ENCODE measurements at regions not wholly inside any gene's neighbourhood (a gene's known extent, or its start where the extent isn't known, plus 50 kb on each side); places are given as distances from the start of the nearest gene placed in this dataset.

DNA sequence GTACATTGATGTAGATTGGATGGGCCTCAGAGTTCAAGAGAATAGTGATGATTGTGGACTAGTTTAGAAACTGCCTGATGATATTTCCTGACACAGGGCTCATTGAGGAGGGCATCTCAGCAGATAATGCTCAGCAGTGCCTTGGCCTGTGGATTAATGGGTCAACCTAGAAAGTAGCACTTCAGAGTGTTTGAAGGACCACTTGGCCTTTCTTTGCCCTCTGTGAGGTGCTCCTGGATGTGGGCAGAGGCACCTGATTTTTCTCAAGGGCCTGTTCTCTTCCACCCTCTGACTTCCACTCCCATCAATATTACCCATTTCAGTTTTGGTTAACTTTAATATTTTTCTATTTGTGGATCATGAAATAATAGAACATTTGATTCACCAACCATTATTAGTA lies 270.6 kb upstream of the BMP2 start:
- intact Hi-C loops (cut with micrococcal nuclease): no loop called here

DNA sequence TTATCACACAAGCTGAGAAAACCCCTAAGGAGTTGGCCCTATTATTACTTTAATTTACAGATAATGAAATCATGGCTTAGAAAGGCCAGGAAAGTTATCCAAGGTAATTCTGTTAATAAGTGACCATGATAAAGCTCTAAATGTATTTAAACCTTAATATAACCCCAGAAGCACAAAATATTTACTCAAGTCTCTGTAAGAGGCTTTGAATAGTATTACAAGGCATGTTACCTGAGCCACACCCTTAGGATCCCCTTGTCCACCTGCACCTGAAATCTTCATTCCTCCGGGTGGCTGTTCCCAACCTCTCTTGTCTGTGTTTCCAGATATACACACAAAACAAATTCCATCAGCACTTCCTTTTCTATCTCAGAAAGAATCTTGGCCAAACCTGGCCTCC lies 271.6 kb upstream of the BMP2 start:
- intact Hi-C loops (cut with micrococcal nuclease): no loop called here

DNA sequence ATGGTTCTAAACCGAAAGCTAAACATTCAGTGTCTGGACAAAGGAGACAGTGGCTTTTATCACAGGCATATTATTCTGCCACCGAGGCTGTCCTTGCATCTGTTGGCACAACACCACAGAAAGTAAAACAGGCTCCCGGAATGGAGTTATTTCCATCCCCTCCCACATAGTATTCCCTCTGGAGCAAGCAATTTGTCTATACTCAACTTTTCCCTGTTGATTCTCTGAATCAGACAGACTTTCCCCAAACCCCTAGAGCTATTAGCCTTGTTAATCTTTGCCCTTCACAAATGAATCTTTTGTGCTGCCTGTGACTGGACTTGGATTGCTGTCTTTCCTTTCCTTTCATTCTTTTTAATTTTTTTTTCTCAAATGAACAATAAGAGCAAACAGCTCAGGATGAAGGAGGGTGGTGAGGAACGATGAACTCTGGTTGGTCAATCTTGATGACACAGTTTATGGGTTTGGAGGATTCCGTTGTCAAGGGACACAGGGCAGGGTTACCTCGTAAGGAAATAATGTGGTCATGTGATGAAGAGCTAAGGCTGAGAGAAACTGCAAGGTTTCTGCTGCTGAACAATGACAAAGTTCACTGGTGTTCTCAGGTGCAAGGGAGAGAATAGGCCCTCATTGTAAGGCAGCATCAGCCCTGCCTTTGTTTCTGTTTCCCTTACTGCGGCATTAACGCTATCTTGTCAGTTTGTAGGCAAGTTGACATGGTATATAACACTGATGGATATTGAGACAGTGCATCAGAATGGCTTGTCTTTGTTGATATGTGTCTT lies 275.0 kb upstream of the BMP2 start:
- intact Hi-C loops (cut with micrococcal nuclease): no loop called here

DNA sequence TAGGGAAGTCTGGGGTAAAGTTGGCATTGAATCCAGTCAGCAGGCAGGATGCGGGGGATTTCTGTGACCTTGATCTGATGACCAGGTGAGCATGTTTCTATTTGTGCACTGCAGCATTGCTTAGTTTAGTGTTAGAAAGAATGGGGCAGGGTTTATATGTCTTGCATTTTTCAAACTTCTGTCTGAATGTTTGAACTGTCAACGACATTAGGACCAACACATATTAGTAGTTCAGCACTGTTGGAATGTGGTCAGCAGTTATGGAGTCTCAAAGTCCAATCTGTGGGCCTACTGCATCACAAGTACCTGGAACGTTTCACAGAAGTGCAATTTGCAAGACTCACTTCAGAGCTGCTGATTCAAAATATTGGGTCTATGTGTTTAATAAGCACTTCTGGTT lies 276.6 kb upstream of the BMP2 start:
- intact Hi-C loops (cut with micrococcal nuclease): no loop called here

DNA sequence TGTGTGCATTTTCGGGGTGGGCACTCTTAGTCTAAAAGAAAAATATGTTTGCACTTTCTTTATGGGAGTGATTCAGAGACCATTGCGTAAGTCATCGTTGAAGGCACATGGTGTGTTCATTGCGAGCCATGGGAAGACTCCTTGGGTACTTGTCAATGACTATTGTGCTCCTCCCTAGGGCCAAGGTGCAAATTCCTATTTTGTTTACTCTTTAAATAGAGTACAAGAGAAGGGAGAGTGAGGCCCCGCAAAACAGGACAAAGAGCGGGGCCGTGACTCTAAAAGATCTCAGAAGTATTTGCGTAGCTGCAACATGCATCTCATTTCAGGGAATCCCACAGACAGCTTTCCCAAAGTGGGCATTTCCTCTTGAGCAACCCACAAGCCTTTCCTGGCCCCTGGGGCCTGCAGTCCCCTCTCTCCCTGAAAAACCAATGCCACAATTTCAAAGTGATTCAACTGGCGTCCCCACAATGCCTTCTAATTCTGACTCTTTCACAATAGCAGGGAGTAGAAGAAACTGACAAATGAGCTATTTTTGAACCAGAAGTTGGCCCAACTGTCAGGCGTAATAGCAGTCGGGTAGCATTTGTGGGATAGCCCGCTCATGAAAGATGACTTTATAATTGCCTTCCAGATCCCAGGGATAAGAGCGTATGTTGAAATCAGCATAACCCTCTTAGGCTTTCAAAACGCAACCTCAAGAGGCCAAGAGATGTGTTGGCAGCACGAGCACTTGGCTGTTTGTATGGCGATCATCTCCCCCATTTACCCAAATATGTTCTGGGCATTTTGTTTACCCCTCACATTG lies 277.9 kb upstream of the BMP2 start:
- intact Hi-C loops (cut with micrococcal nuclease): no loop called here

DNA sequence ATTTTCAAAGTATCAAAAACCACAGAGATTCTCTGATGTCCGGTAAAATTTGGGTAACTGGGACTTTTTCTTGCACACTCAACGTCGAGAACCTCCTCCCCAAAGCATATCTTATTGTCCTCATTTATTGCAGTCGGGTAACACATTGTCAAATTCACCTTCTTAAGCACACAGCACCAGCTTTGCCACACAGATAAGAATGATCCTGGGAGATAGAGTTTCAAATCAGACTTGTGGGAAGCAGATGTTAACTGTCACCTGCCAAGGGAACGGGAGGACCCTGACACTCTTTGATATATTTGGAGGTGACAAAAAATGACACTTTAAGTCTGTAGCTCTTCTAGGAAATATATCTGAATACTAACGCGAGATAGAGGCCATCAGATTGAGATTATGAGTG lies 282.1 kb upstream of the BMP2 start:
- intact Hi-C loops (cut with micrococcal nuclease): no loop called here

DNA sequence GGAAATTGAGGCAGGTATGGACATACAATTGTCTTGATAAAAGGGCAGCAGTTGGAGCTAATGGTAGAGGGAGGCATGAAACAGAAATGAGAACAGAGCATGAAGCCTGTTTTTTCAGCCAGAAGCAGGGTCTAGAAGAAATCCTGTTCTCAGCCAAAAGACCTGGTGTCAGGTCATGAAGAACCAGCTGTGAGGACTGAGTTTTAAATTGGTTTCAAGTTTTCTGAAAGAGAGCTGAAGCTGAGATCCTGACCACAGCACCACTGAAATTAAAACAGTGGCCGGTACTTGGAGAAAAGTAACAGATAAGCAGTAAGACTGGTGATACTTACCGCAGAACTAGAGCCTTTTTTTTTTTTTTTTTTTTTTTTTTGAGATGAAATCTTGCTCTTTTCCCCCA lies 283.8 kb upstream of the BMP2 start:
- intact Hi-C loops (cut with micrococcal nuclease): no loop called here

DNA sequence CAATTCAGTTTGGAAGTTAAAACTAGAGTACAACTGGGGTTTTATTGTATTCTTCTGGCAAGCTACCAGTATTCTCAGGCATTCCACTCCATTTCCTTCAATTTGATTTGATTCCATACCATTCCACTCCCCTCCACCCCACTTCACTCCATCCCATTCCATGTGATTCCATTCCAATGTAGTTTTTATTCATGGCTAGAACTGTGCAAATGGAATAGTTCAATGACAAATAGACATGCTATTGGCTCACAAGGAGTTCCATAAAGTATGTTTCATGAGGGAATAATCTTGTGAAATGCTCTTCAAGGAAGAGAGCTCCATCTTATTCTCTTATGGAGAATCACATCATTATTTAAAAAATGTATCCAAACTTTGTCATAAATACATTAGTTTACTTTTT lies 285.0 kb upstream of the BMP2 start:
- intact Hi-C loops (cut with micrococcal nuclease): no loop called here

DNA sequence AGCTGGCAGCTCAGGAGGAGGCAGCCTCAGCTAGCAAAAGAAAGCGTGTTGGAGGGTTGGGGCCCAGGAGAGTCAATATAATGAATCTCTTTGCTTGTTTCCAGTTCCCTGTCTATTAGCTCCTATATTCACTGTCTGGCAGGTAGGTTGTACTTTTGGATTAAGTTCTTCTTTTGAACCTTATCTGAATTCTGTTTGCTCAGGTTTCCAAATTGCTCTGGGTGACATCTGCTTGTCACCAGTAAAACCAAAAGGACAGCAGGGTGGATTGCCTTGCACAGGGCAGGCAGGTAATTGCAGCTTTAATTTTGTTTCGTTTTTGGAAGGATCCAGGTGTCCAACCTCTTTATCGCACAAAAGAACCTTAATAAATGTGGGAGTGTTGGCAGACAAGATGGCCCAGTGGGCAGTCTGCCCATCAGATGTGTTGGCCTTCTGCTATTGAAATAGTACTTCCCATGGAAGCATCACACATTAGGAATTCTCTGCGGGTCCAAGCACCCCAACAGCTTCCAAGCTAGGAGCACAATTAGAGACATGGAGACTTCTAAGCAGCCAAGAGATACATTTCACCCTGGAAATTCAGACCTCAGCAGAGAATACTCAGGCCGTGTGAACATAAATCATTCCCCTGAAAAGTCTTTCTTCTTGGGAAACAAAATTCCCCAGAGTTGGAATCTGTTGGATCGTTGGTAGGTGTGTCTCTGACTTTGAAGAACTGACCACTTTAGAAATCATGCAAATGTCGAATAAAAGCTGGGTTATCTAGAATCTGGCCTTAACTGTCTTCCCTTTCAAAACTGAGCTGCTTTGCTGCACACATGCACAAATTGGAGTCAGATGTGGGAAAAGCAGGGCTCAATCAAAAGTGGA lies 286.9 kb upstream of the BMP2 start:
- intact Hi-C loops (cut with micrococcal nuclease): no loop called here

DNA sequence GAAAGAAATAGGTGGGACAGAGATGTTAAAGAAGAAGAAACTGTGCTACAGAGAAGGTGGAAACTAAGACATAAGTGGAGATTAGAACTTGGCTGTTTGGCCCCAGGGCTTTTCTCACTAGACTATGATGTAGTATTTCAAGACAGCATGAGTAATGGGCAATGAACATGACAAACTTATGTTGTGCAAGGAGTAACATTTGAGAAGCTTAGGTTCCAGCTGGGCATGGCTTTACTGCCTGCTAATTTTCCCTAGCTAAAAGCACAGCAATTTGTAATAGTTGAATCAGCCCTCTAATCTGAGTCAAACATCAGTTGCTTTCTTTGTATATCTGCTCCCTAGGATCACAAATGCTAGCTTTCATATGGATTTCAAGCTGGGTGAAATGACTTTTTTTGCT lies 294.3 kb upstream of the BMP2 start:
- intact Hi-C loops (cut with micrococcal nuclease): no loop called here

DNA sequence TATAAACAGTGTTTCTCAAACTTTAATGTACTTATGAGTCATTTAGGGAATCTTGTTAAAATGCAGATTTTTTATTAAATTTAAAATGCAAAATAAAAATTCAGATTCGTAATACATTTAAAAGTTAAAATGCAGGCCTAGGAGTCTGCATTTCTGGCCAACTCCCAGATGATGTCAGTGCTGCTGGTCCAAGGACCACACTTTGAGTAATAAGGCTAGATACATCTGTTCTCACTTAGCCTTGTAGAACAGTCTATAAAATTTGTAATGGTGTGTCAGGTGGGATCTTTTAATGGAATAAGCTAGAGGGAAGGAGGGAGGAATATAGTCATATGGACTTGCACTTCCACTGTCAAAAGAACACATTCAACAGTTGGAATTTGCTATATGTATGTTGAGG lies 295.6 kb upstream of the BMP2 start:
- intact Hi-C loops (cut with micrococcal nuclease): no loop called here

DNA sequence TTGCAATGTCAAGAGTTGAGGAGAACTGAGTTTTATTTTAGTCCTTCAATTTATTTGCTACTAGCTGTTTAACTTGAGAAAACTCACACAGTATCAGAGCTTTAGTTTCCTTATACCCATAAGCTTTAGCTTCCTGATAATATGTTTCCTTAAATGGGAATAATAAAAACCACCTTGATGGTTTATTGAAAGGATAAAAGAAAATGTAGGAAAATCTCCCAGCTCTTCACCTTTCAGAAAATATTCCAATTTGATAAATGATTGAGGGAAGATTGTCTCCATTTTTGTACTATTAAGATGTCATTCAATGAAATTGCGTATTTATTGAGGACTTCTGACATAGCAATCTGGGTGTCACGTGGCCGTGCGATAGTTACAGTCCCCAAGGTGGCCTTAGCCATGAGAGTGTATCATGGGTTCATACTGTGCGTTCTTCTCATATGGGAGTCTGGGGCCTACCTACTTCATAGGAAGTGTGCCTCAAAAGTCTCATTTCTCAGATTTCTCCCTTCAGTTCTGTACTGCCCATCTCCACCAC lies 296.3 kb upstream of the BMP2 start:
- intact Hi-C loops (cut with micrococcal nuclease): no loop called here

DNA sequence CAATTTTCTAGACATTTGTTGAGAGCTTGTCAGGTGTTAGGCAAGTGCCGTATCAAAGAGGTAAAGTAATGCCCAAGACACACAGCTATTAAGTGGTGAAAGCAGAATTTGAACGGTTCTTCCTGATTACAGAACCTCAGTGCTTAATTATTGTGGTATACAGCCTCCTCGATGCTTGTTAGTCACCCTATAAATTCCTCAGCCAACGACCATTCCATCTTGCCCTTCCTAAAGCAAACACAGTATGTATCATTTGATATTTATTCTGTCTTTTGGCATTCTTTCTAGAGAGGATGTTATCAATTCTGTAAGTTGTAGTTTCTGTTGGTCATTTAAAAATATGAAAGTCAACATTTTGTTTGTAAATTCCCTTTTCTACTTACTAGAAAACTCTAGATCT lies 297.8 kb upstream of the BMP2 start:
- intact Hi-C loops (cut with micrococcal nuclease): no loop called here

DNA sequence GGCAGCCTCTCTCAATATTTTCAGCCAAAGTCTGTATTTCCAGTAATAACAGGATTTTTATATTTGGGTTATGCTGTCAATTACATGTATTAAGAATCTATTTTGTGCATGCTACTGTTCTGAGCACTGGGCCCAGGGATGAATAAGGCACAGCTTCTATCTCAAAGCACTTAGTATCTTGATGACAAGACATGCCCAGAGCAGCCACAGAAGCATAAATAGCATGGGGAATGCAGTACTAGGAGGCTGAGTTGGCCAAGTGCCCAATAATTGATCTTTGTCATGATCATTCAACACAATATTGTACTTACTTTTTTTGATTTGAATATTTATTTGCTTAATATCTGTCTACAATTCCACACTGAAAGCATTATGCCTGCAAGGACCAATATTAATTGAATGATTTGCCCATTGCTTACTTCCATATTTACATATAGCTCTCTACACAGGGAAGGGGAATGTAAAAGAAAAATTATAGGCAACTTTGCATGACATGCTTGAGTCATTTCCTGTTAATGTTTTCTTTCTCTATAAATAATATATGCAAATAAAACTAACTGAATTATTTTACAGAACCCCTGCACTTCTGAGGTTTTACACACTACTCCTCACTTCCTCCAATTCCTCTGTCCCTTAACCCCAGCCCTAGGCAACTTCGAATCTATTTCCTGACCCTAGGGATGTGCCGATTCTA lies 298.9 kb upstream of the BMP2 start:
- intact Hi-C loops (cut with micrococcal nuclease): no loop called here

DNA sequence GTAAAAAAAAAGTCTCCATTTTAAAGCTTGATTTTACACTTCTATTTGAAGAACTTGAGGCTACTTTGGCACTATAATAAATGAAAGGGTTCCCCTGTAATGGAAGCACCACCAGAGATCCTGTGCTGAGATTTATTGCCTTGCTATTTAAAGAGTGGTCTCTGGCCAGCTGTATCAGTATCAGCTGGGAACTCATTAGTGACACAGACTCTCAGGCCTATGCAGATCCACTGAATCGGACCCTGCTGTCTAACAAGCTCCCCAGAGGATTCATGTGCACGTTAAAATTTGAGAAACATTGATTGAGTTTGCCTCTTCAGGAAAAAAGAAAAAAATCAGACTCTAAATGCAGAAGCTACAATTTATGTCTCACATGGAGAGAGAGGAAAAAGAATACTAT lies 299.9 kb upstream of the BMP2 start:
- intact Hi-C loops (cut with micrococcal nuclease): no loop called here

DNA sequence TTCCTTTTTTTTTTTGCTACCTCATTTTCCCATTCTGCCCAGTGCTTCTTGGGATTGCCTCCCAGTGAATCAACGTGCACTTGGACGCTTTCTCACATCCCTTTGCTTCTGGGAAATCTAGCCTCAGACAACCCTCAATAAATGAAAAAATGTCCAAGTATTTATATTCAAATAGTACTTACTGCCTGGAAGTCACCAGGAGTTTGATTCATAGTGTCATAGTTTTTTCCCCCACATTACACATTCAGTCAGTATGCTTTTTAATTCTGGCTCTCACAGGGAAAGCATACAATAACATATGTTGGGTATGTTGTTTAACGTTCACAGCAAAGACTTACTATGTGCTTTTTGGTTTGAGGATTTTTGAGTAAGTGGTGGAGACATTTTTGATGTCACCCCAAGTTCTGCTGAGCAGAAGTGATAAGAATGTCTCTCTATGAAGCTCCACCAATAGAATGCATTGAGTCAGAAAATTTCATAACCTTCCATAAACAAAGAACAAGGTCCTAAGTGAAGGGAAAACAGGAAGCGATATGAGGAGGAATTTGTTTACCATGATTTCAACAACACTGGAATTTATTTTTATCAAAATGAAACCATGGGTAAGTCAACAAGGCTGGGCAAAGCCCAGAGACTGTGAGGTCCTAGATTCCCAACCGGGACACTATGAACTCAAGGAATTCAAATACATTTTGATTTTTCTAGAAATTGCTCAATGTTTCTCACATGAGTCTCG lies 301.2 kb upstream of the BMP2 start:
- intact Hi-C loops (cut with micrococcal nuclease): no loop called here

DNA sequence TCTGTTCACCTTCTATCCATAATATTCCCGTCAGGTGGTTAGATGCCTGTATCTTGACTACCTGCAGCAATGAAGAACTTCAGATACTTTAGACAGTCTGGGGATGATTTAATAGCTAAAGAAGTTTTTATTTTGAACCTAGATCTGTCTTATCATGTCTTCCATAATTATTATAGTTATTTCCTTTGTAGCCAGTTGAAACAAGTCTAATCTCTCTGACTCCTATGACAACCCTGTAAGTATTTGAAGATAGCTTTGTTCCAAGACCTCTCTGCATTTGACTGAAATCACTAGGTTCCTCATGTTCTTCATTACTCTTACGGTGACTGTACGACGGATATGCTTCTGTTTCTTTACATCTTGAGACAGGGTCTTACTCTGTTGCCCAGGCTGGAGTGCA lies 316.6 kb upstream of the BMP2 start:
- intact Hi-C loops (cut with micrococcal nuclease): no loop called here

DNA sequence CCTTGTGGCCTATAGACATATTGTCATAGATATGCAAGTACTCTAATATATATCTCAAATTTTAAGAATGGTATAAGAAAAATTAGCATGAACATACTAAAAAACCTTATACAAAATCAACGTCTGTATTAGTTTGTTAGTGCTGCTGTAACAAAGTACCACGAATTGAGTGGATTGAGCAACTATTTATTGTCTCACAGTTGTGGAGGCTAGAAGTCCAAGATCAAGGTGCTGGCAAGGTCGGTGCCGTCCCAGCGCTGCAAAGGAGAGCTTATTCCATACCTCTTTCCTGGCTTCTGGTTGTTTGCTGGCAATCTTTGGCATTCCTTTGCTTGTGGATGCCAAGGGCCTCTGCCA lies 317.6 kb upstream of the FERMT1 start:
- intact Hi-C loops (cut with micrococcal nuclease): no loop called here

DNA sequence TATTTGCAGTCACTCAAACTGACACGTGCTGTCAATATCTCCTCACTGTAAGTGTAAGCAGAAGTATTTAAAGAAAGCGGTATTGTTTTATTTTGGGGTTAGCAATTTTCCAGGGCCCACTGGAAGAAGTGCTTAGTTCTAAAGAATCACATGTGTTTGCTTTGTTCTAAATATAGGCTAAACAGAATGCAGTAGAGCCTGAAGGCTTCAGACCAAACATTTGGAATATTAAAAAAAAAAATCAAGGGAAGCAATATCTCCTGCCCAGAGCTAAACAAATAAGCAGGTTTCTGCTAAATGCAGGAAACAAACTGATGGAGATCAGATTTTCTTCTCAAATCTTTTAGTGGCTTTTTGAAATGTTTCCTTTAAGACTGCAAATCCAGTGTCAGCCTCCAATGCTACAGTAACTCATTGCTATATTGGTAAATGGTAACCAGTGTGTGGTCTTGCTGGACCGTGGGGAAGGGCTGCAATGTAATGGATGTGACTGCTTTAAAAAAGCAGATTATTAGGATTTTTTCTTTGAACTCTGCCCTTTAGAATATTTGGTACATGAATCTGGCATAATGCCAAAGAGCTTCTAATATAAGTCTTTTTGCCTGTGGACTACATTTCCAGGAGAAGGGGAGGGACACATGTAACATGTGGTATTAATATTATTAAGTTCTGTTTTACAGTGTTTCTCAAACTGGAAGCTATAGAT lies 317.1 kb upstream of the FERMT1 start:
- intact Hi-C loops (cut with micrococcal nuclease): no loop called here

DNA sequence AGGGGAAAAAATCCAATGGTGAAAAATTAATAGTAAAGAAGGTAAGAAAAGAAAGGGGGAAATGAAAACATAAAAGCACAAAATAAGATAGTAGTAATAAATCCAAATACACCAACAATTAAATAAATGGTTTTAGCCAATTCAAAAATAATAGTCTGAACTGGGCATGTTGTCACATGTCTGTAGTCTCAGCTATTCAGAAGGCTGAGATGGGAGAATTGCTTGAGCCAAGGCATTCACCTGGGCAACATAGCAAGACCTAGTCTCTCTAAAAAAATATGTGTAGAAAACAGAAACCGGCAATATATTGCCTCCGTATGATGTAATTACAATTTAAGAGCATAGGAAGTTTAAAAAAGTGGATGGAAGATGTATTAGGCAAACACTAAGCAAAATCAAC lies 311.3 kb upstream of the FERMT1 start:
- intact Hi-C loops (cut with micrococcal nuclease): no loop called here
